Subcutaneous abdominal adipose tissue (tissue), 5 donors: ENCODE measurements at regions not wholly inside any gene's neighbourhood (a gene's known extent, or its start where the extent isn't known, plus 50 kb on each side); places are given as distances from the start of the nearest gene placed in this dataset.

Source experiments
- H3K27ac ChIP-seq: one replicate; pipeline ENCODE4 v1.7.0; 2013; ENCODE audit warnings: low read depth, mild to moderate bottlenecking, inconsistent platforms, low read length, moderate library complexity
- H3K27me3 ChIP-seq, 5 donors: one replicate each; pipeline ENCODE4 v1.7.0; 2013; ENCODE audit warnings: low read length in 5 of 5, inconsistent platforms in 1 of 5; ENCODE audit not compliant: control insufficient read depth in 5 of 5, insufficient read depth in 4 of 5
- H3K36me3 ChIP-seq, 5 donors: one replicate each; pipeline ENCODE4 v1.7.0; 2013; ENCODE audit warnings: low read length in 5 of 5; ENCODE audit not compliant: control insufficient read depth in 5 of 5, insufficient read depth in 5 of 5
- H3K4me1 ChIP-seq, 5 donors: one replicate each; pipeline ENCODE4 v1.7.0; 2013; ENCODE audit warnings: low read length in 5 of 5, mild to moderate bottlenecking in 3 of 5, moderate library complexity in 1 of 5; ENCODE audit not compliant: control insufficient read depth in 5 of 5, insufficient read depth in 5 of 5
- H3K4me3 ChIP-seq, 5 donors: one replicate each; pipeline ENCODE4 v1.7.0; 2013; ENCODE audit warnings: low read length in 5 of 5, low read depth in 1 of 5
- H3K9ac ChIP-seq, 5 donors: one replicate each; pipeline ENCODE4 v1.7.0; 2013; ENCODE audit warnings: low read length in 5 of 5, mild to moderate bottlenecking in 4 of 5, moderate library complexity in 3 of 5
- H3K9me3 ChIP-seq, 5 donors: one replicate each; pipeline ENCODE4 v1.7.0; 2013; ENCODE audit warnings: low read length in 5 of 5; ENCODE audit not compliant: control insufficient read depth in 5 of 5
- donor health status: healthy.
- donor health status: healthy.
- donor health status: healthy.
- donor health status: healthy.
- donor health status: healthy.

DNA sequence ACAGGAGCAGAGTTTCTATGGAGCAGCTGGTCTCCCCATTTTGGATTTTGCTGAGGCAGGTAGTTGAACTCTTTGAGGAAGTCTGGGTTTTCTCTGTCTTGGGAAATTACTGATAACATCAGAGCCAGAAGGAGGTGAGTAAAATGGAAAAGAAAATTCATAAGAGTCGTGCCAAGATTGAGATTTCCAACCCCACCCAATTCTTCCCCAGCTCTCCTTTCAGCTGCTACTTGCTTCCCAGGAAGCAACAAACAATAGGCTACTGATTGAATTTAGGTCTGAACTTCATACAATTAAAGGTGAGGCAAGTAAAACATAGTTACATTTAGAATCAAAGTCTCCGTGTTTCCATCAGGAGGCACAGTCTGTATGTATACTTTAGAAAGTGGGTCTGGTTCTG lies 54.6 kb upstream of the EOLA2 start:
- peaks cover 0 to 1% (median 0%) of the 10 kb centered on the region in 5 donors for H3K9me3 ChIP-seq
- peaks cover 0 to 3% (median 0%) of the 10 kb centered on the region in 5 donors for H3K27me3 ChIP-seq
- H3K36me3 ChIP-seq = peaks cover 0 to 7% (median 2%) of the 10 kb centered on the region in 5 donors
- H3K4me3 ChIP-seq = no peak overlapping the region
- no peak overlapping the region for H3K9ac ChIP-seq
- peaks cover 0 to 7% (median 0%) of the 10 kb centered on the region in 5 donors for H3K4me1 ChIP-seq
- no peak overlapping the region for H3K27ac ChIP-seq

DNA sequence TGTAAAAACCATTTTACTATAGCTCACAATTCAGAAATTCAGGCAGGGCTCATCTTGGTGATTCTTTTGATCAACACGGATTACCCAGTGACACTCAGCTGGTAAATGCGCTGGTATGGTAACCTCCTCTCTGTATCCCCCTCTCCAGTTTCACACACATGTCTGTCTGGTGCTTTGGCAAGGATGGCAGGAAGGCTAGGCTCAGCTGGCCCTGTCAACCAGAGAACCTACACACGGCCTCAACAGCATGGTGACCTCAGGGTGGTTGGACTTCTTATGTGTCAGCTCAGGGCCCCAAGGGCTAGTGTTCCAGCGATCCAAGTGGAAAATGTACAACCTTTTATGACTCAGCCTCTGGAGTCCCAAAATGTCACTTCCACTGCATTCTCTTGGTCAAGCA lies 55.7 kb upstream of the EOLA2 start:
- Histone ChIP-seq H3K27me3 (peaks cover 0 to 3% (median 0%) of the 10 kb centered on the region in 5 donors), H3K9ac (no peak overlapping the region), H3K9me3 (peaks cover 0 to 7% (median 0%) of the 10 kb centered on the region in 5 donors), H3K4me3 (no peak overlapping the region), H3K36me3 (peaks cover 0 to 7% (median 2%) of the 10 kb centered on the region in 5 donors), H3K27ac (no peak overlapping the region), H3K4me1 (peaks cover 0 to 7% (median 0%) of the 10 kb centered on the region in 5 donors)

DNA sequence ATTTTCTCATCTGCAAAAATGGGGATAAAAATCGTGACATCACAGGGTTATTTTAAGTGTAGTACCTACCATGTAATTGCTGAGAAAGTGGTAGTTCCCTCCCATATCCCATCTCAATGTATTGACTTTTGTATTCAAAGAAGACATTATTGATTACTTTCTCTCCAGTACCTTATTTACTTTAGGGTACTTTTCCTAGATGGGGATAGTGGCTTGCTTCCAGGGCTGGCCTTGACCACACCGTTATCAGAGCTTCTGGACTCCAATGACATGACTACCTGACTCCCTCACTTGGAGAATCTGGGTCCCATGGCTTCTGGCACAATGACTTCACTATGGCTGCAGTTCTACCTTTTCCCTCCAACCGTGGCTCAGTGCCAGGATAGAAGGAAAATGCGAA lies 58.2 kb upstream of the EOLA2 start:
- H3K9ac ChIP-seq = no peak overlapping the region
- H3K27ac ChIP-seq = no peak overlapping the region
- peaks cover 0 to 7% (median 0%) of the 10 kb centered on the region in 5 donors for H3K4me1 ChIP-seq
- H3K4me3 ChIP-seq = no peak overlapping the region
- peaks cover 0 to 7% (median 2%) of the 10 kb centered on the region in 5 donors for H3K36me3 ChIP-seq
- H3K9me3 ChIP-seq = peaks cover 0 to 7% (median 0%) of the 10 kb centered on the region in 5 donors
- H3K27me3 ChIP-seq = no peaks in the 10 kb centered on the region

GRCh38 chrX:150005027-150005426 lies 66.7 kb upstream of the EOLA2 start:
- Histone ChIP-seq H3K9me3 (no peaks in the 10 kb centered on the region), H3K9ac (no peak overlapping the region), H3K27ac (no peak overlapping the region), H3K4me3 (no peak overlapping the region), H3K36me3 (no peaks in the 10 kb centered on the region), H3K27me3 (no peaks in the 10 kb centered on the region), H3K4me1 (peaks cover 0 to 4% (median 0%) of the 10 kb centered on the region in 5 donors)

DNA sequence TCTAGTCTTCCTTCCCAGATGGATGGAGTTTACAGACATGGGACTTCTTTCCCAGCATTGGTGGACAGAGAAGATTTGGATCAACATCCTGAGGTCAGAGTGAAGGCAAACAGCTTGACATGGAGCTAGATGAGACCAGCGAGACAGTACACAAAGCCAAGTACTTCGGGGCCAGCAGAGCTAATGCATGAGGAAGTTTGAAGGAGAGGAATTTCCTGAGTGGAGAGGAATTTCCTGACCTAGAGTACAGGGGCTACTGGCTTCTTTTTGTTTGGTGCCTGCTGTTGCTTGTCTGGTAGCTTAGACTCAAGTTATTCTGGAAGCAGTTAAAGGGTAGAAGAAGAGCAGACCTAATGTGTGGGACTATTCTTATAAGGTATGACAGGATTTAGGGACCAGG lies 69.1 kb upstream of the EOLA2 start:
- Histone ChIP-seq H3K27me3 (no peaks in the 10 kb centered on the region), H3K4me3 (no peak overlapping the region), H3K9me3 (no peaks in the 10 kb centered on the region), H3K36me3 (no peaks in the 10 kb centered on the region), H3K27ac (no peak overlapping the region), H3K9ac (no peak overlapping the region), H3K4me1 (peaks cover 0 to 4% (median 0%) of the 10 kb centered on the region in 5 donors)

DNA sequence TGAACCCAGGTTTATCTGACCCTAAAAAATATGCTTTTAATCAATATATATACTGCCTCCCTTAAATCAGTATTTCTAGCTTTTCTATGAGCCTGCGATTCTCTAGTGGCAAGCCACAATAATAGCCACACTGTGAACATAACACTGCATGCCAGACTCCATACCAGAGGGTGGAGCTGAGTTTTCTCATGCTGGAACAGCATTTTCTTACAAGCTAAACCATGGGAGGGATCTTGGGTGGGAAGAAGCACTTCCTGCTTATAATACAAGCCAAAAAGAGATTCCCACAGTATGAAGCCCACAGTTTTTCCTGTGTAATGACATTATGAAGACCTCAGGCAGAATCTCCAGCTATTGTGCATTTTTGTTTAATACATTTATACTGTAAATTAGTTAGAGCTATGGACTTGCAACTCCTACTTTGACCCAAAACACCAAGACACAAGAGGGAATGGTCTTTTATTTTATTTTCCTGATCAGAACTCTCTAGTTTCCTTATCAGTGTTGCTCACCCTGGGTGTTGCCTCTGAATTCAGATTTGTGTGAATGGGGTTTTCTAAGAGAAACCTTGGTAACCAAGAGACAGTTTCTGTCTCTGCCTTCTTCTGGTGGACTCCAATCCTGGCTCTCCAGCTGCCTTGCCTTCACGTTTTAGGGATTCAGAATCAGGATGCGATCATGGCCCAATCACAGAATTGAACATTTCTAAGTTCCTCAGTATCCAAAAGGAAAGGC lies 74.5 kb upstream of the EOLA2 start:
- no peak overlapping the region for H3K4me3 ChIP-seq
- no peaks in the 10 kb centered on the region for H3K36me3 ChIP-seq
- peaks cover 0 to 3% (median 0%) of the 10 kb centered on the region in 5 donors for H3K27me3 ChIP-seq
- H3K9me3 ChIP-seq = no peaks in the 10 kb centered on the region
- H3K9ac ChIP-seq = no peak overlapping the region
- H3K4me1 ChIP-seq = no peaks in the 10 kb centered on the region
- H3K27ac ChIP-seq = no peak overlapping the region

DNA sequence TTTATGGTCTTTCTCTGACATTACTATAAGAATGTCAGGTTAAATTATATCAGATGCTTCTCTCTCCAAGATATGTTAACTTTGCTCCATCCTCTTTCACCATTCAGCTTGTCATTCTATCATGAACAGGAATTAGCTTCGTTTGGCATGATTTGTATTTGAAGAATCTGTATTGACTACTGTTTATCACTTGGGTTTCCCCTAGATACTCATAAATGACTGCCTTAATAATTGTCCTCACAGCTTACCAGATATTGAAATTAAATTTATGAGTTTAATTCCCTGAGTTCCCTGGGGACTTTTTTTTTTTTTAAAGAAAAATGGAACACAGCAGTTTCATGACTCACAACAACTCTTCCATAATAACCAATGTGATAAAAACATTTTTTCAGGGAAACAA lies 76.2 kb upstream of the EOLA2 start:
- Histone ChIP-seq H3K4me1 (no peaks in the 10 kb centered on the region), H3K9me3 (no peaks in the 10 kb centered on the region), H3K36me3 (no peaks in the 10 kb centered on the region), H3K4me3 (no peak overlapping the region), H3K27me3 (peaks cover 0 to 3% (median 0%) of the 10 kb centered on the region in 5 donors), H3K9ac (no peak overlapping the region), H3K27ac (no peak overlapping the region)

GRCh38 chrX:150017868-150018267 lies 79.6 kb upstream of the EOLA2 start:
- Histone ChIP-seq H3K27ac (no peak overlapping the region), H3K36me3 (no peaks in the 10 kb centered on the region), H3K4me1 (no peaks in the 10 kb centered on the region), H3K9me3 (no peaks in the 10 kb centered on the region), H3K9ac (no peak overlapping the region), H3K4me3 (no peak overlapping the region), H3K27me3 (peaks cover 0 to 3% (median 0%) of the 10 kb centered on the region in 5 donors)

GRCh38 chrX:150018931-150019361 lies 80.7 kb upstream of the EOLA2 start:
- Histone ChIP-seq H3K9ac (no peak overlapping the region), H3K4me1 (no peaks in the 10 kb centered on the region), H3K4me3 (no peak overlapping the region), H3K27me3 (peaks cover 0 to 3% (median 0%) of the 10 kb centered on the region in 5 donors), H3K36me3 (no peaks in the 10 kb centered on the region), H3K9me3 (no peaks in the 10 kb centered on the region), H3K27ac (no peak overlapping the region)

DNA sequence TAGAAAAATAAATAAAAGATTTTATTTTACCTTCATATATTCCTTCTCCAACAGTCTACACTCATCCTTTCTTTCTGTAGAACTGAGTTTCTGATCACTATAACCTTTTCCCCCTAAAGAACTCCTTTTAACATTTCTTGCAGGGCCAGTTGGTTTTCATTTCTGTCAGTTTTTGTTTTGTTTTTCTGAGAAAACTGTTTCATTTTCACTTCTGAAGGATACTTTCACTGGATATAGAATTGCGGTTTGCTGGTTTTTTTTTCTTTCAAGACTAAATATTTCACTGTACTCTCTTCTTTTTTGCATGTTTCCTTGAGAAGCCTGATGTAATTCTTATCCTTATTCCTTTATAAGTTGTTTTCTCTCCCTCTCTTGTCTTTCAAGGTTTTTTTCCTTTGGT lies 90.4 kb upstream of the EOLA2 start:
- no peak overlapping the region for H3K9ac ChIP-seq
- H3K27ac ChIP-seq = no peak overlapping the region
- no peak overlapping the region for H3K4me3 ChIP-seq
- H3K4me1 ChIP-seq = peaks cover 0 to 3% (median 0%) of the 10 kb centered on the region in 5 donors
- H3K36me3 ChIP-seq = no peaks in the 10 kb centered on the region
- no peaks in the 10 kb centered on the region for H3K27me3 ChIP-seq
- H3K9me3 ChIP-seq = peaks cover 0 to 3% (median 0%) of the 10 kb centered on the region in 5 donors
